DND-41 (cell line): ENCODE measurements at regions not wholly inside any gene's neighbourhood (a gene's known extent, or its start where the extent isn't known, plus 50 kb on each side); places are given as distances from the start of the nearest gene placed in this dataset.

Experiments
- EZH2 ChIP-seq: IDR thresholded peaks from 3 replicates; pipeline ENCODE4 v1.6.1; 2012; ENCODE audit warnings: borderline replicate concordance, low read depth, mild to moderate bottlenecking, moderate library complexity, low read length, inconsistent platforms; ENCODE audit not compliant: severe bottlenecking
- TF ChIP-seq, protein P1 (sequence below): IDR thresholded peaks from 2 replicates; pipeline ENCODE4 v1.5.1; 2012; ENCODE audit warnings: borderline replicate concordance, low read length, moderate library complexity, mild to moderate bottlenecking; ENCODE audit not compliant: poor library complexity, severe bottlenecking; ENCODE audit errors: extremely low read depth

DNA sequence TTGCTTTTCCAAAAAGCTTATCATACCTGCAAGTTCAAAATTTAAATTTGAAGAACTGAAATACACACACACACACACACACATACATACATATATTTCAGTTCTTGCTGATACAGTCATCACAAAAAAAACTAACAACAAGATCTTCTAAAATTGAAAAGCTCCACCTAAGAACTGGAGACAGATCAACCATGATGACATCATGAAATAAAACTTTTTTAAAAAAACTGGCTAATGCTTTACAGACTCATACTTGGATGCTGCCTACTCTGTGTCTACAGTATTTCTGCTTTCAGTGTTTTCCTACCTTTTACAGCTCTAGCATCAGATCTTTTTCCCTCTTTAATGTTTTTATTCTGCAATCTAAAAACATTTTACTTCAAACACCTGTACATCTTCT lies 261.4 kb downstream of the DIO2 start:
- TF ChIP-seq, protein P1, sequence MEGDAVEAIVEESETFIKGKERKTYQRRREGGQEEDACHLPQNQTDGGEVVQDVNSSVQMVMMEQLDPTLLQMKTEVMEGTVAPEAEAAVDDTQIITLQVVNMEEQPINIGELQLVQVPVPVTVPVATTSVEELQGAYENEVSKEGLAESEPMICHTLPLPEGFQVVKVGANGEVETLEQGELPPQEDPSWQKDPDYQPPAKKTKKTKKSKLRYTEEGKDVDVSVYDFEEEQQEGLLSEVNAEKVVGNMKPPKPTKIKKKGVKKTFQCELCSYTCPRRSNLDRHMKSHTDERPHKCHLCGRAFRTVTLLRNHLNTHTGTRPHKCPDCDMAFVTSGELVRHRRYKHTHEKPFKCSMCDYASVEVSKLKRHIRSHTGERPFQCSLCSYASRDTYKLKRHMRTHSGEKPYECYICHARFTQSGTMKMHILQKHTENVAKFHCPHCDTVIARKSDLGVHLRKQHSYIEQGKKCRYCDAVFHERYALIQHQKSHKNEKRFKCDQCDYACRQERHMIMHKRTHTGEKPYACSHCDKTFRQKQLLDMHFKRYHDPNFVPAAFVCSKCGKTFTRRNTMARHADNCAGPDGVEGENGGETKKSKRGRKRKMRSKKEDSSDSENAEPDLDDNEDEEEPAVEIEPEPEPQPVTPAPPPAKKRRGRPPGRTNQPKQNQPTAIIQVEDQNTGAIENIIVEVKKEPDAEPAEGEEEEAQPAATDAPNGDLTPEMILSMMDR: no peak
- TF ChIP-seq EZH2: no peak
